ENCODE measurements at regions not wholly inside any gene's neighbourhood (a gene's known extent, or its start where the extent isn't known, plus 50 kb on each side); places are given as distances from the start of the nearest gene placed in this dataset.
A peak's percentile ranks its signal among the peaks of the same experiment; 100 is the strongest.

- H3K27ac ChIP-seq (ENCODE audit: poor library complexity, severe bottlenecking) = no peak overlapping the region
- no peak overlapping the region for H3K4me3 ChIP-seq (ENCODE audit: severe bottlenecking)
- DNase-seq (ENCODE audit: low spot score) = no peak
- TF ChIP-seq CTCF (IDR thresholded peaks at IDR 0.05; ENCODE audit: poor library complexity, severe bottlenecking) = no peak
- H3K9me3 ChIP-seq (ENCODE audit: severe bottlenecking) = no peaks in the 10 kb centered on the region
- H3K4me1 ChIP-seq (ENCODE audit: insufficient read depth, poor library complexity, severe bottlenecking) = peaks cover 10% of the 10 kb centered on the region
- no peaks in the 10 kb centered on the region for H3K36me3 ChIP-seq (ENCODE audit: low read depth)
- no peaks in the 10 kb centered on the region for H3K27me3 ChIP-seq (ENCODE audit: insufficient read depth, poor library complexity, severe bottlenecking)
- no peak for ATAC-seq (ENCODE audit: low read depth)
These were observed 68.2 kb upstream of the PRDX6 start for GRCh38 chr1:173408886-173409285.

- Histone ChIP-seq H3K4me3 (ENCODE audit: severe bottlenecking) (no peak overlapping the region), H3K36me3 (ENCODE audit: low read depth) (no peaks in the 10 kb centered on the region), H3K9me3 (ENCODE audit: severe bottlenecking) (no peaks in the 10 kb centered on the region), H3K27me3 (ENCODE audit: insufficient read depth, poor library complexity, severe bottlenecking) (no peaks in the 10 kb centered on the region), H3K4me1 (ENCODE audit: insufficient read depth, poor library complexity, severe bottlenecking) (peaks cover 10% of the 10 kb centered on the region), H3K27ac (ENCODE audit: poor library complexity, severe bottlenecking) (no peak overlapping the region)
- no peak for TF ChIP-seq CTCF (IDR thresholded peaks at IDR 0.05; ENCODE audit: poor library complexity, severe bottlenecking)
- DNase-seq (ENCODE audit: low spot score) (no peak), ATAC-seq (ENCODE audit: low read depth) (no peak)
These were observed 67.5 kb upstream of the PRDX6 start for GRCh38 chr1:173409613-173410012.

- no peak for TF ChIP-seq CTCF (IDR thresholded peaks at IDR 0.05; ENCODE audit: poor library complexity, severe bottlenecking)
- Histone ChIP-seq H3K27me3 (ENCODE audit: insufficient read depth, poor library complexity, severe bottlenecking) (no peaks in the 10 kb centered on the region), H3K4me1 (ENCODE audit: insufficient read depth, poor library complexity, severe bottlenecking) (peaks cover 9% of the 10 kb centered on the region), H3K9me3 (ENCODE audit: severe bottlenecking) (no peaks in the 10 kb centered on the region), H3K36me3 (ENCODE audit: low read depth) (no peaks in the 10 kb centered on the region), H3K4me3 (ENCODE audit: severe bottlenecking) (no peak overlapping the region), H3K27ac (ENCODE audit: poor library complexity, severe bottlenecking) (no peak overlapping the region)
- no peak for DNase-seq (ENCODE audit: low spot score)
- ATAC-seq (ENCODE audit: low read depth) = peak; percentile 43; the same call in 2 of the 3 replicates
These were observed 66.9 kb upstream of the PRDX6 start for GRCh38 chr1:173410133-173410793.

GRCh38 chr1:173410794-173411236 lies 66.3 kb upstream of the PRDX6 start:
- no peaks in the 10 kb centered on the region for H3K27me3 ChIP-seq (ENCODE audit: insufficient read depth, poor library complexity, severe bottlenecking)
- H3K4me3 ChIP-seq (ENCODE audit: severe bottlenecking) = no peak overlapping the region
- ATAC-seq (ENCODE audit: low read depth) = no peak
- DNase-seq (ENCODE audit: low spot score) = no peak
- no peak overlapping the region for H3K27ac ChIP-seq (ENCODE audit: poor library complexity, severe bottlenecking)
- H3K36me3 ChIP-seq (ENCODE audit: low read depth) = no peaks in the 10 kb centered on the region
- H3K4me1 ChIP-seq (ENCODE audit: insufficient read depth, poor library complexity, severe bottlenecking) = peaks cover 3% of the 10 kb centered on the region
- H3K9me3 ChIP-seq (ENCODE audit: severe bottlenecking) = no peaks in the 10 kb centered on the region
- no peak for TF ChIP-seq CTCF (IDR thresholded peaks at IDR 0.05; ENCODE audit: poor library complexity, severe bottlenecking)
